ENCODE measurements at regions not wholly inside any gene's neighbourhood (a gene's known extent, or its start where the extent isn't known, plus 50 kb on each side); places are given as distances from the start of the nearest gene placed in this dataset.

DNA sequence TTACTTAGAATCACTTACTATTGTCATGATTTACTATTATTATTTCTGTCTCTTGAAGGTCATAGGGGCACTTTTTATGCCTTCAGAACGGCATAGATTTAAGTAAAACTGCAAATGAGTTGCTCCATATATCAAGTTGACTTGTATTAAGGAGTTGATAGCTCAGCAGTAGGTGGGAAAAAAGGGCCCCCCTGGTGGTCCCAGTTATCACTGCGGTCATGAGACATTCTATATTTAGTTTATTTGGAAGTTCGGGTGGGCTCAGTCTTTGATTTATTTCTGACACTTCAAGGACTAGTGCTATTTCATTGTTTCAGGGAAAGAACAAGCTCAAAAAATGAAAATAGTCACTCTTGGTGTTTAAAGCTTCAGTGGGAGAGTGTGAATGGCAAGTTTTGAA is 159.3 kb downstream of the SLC24A2 start:
- TF ChIP-seq, protein P1, sequence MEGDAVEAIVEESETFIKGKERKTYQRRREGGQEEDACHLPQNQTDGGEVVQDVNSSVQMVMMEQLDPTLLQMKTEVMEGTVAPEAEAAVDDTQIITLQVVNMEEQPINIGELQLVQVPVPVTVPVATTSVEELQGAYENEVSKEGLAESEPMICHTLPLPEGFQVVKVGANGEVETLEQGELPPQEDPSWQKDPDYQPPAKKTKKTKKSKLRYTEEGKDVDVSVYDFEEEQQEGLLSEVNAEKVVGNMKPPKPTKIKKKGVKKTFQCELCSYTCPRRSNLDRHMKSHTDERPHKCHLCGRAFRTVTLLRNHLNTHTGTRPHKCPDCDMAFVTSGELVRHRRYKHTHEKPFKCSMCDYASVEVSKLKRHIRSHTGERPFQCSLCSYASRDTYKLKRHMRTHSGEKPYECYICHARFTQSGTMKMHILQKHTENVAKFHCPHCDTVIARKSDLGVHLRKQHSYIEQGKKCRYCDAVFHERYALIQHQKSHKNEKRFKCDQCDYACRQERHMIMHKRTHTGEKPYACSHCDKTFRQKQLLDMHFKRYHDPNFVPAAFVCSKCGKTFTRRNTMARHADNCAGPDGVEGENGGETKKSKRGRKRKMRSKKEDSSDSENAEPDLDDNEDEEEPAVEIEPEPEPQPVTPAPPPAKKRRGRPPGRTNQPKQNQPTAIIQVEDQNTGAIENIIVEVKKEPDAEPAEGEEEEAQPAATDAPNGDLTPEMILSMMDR (IDR thresholded peaks at IDR 0.05): 0 out of 2 replicates have a peak, but pooled peaks have one; percentile 15
- TF ChIP-seq, protein P2, sequence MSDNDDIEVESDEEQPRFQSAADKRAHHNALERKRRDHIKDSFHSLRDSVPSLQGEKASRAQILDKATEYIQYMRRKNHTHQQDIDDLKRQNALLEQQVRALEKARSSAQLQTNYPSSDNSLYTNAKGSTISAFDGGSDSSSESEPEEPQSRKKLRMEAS (CRISPR knock-in tag; IDR thresholded peaks at IDR 0.05): no peak
- TF ChIP-seq, protein P3, sequence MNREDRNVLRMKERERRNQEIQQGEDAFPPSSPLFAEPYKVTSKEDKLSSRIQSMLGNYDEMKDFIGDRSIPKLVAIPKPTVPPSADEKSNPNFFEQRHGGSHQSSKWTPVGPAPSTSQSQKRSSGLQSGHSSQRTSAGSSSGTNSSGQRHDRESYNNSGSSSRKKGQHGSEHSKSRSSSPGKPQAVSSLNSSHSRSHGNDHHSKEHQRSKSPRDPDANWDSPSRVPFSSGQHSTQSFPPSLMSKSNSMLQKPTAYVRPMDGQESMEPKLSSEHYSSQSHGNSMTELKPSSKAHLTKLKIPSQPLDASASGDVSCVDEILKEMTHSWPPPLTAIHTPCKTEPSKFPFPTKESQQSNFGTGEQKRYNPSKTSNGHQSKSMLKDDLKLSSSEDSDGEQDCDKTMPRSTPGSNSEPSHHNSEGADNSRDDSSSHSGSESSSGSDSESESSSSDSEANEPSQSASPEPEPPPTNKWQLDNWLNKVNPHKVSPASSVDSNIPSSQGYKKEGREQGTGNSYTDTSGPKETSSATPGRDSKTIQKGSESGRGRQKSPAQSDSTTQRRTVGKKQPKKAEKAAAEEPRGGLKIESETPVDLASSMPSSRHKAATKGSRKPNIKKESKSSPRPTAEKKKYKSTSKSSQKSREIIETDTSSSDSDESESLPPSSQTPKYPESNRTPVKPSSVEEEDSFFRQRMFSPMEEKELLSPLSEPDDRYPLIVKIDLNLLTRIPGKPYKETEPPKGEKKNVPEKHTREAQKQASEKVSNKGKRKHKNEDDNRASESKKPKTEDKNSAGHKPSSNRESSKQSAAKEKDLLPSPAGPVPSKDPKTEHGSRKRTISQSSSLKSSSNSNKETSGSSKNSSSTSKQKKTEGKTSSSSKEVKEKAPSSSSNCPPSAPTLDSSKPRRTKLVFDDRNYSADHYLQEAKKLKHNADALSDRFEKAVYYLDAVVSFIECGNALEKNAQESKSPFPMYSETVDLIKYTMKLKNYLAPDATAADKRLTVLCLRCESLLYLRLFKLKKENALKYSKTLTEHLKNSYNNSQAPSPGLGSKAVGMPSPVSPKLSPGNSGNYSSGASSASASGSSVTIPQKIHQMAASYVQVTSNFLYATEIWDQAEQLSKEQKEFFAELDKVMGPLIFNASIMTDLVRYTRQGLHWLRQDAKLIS (CRISPR knock-in tag; IDR thresholded peaks at IDR 0.05; ENCODE audit: borderline replicate concordance): no peak
- TF ChIP-seq NR2C2 (CRISPR knock-in tag; IDR thresholded peaks at IDR 0.05): no peak

All from WTC11 (cell line).